Mesenchymal stem cell (in vitro differentiated cells and primary cell): ENCODE measurements at regions not wholly inside any gene's neighbourhood (a gene's known extent, or its start where the extent isn't known, plus 50 kb on each side); places are given as distances from the start of the nearest gene placed in this dataset.
"Not testable (repeated sequence)": the region's sequence is repeated elsewhere in the genome, so short reads cannot be mapped to it uniquely, and the experiment has no call there.

Experiments
- DNase-seq: peaks from one replicate; pipeline ENCODE4 v3.0.0-alpha.2; 2013
- H2AFZ ChIP-seq: one replicate; pipeline ENCODE4 v1.6.1; 2013; ENCODE audit warnings: low read depth, mild to moderate bottlenecking, control low read depth, inconsistent platforms, low read length, moderate library complexity
- H2AK5ac ChIP-seq: 2 replicates; pipeline ENCODE4 v1.6.1; 2013; ENCODE audit warnings: low read length, moderate library complexity, mild to moderate bottlenecking, inconsistent platforms; ENCODE audit not compliant: severe bottlenecking
- H2BK120ac ChIP-seq: one replicate; pipeline ENCODE4 v1.6.1; 2013; ENCODE audit warnings: low read depth, mild to moderate bottlenecking, inconsistent platforms, low read length, moderate library complexity
- H2BK12ac ChIP-seq, 2 experiments: one replicate each; pipeline ENCODE4 v1.6.1; 2013; ENCODE audit warnings: inconsistent platforms in 2 of 2, low read length in 2 of 2, mild to moderate bottlenecking in 2 of 2, moderate library complexity in 2 of 2, control low read depth in 1 of 2
- H2BK15ac ChIP-seq: one replicate; pipeline ENCODE4 v1.6.1; 2013; ENCODE audit warnings: mild to moderate bottlenecking, low read depth, inconsistent platforms; ENCODE audit not compliant: poor library complexity, severe bottlenecking
- H2BK5ac ChIP-seq: 2 replicates; pipeline ENCODE4 v1.6.1; 2013; ENCODE audit warnings: low read depth, mild to moderate bottlenecking, low read length, control low read depth, inconsistent platforms; ENCODE audit not compliant: poor library complexity, severe bottlenecking
- H3K14ac ChIP-seq, 2 experiments: one replicate each; pipeline ENCODE4 v1.6.1; 2013; ENCODE audit warnings: inconsistent platforms in 2 of 2, low read length in 2 of 2, control low read depth in 1 of 2, mild to moderate bottlenecking in 1 of 2, moderate library complexity in 1 of 2
- H3K18ac ChIP-seq, 2 experiments: one replicate each; pipeline ENCODE4 v1.6.1; 2013; ENCODE audit warnings: inconsistent platforms in 2 of 2, low read length in 2 of 2, control low read depth in 1 of 2, low read depth in 1 of 2, mild to moderate bottlenecking in 1 of 2
- H3K23ac ChIP-seq, 2 experiments: one replicate each; pipeline ENCODE4 v1.6.1; 2013; ENCODE audit warnings: inconsistent platforms in 2 of 2, low read length in 2 of 2, mild to moderate bottlenecking in 2 of 2, moderate library complexity in 2 of 2, control low read depth in 1 of 2
- H3K27ac ChIP-seq: 2 replicates; pipeline ENCODE4 v1.5.1; 2013; ENCODE audit warnings: mild to moderate bottlenecking, moderate library complexity, low read length, control low read depth, inconsistent platforms; ENCODE audit not compliant: poor library complexity, severe bottlenecking
- H3K27me3 ChIP-seq, 2 experiments: 2 replicates each; pipeline versions ENCODE4 v1.6.1 to v1.7.0; 2013; ENCODE audit warnings: low read length in 2 of 2, mild to moderate bottlenecking in 2 of 2, moderate library complexity in 2 of 2, control low read depth in 1 of 2, inconsistent platforms in 1 of 2; ENCODE audit not compliant: control insufficient read depth in 1 of 2, insufficient read depth in 1 of 2
- H3K36me3 ChIP-seq, 2 experiments: 2 replicates each; pipeline versions ENCODE4 v1.6.1 to v1.7.0; 2013; ENCODE audit warnings: low read length in 2 of 2, control low read depth in 1 of 2, inconsistent platforms in 1 of 2, low read depth in 1 of 2, mild to moderate bottlenecking in 1 of 2; ENCODE audit not compliant: insufficient read depth in 2 of 2, control insufficient read depth in 1 of 2
- H3K4ac ChIP-seq, 2 experiments: one replicate each; pipeline ENCODE4 v1.6.1; 2013; ENCODE audit warnings: inconsistent platforms in 2 of 2, low read length in 2 of 2, mild to moderate bottlenecking in 2 of 2, moderate library complexity in 2 of 2, control low read depth in 1 of 2, low read depth in 1 of 2
- H3K4me1 ChIP-seq: 2 replicates; pipeline ENCODE4 v1.6.1; 2013; ENCODE audit warnings: low read depth, low read length, control low read depth; ENCODE audit not compliant: control insufficient read depth, insufficient read depth
- H3K4me2 ChIP-seq: 2 replicates; pipeline ENCODE4 v1.6.1; 2013; ENCODE audit warnings: low read length, mild to moderate bottlenecking, inconsistent platforms; ENCODE audit not compliant: poor library complexity, severe bottlenecking
- H3K4me3 ChIP-seq, 2 experiments: 2 replicates each; pipeline versions ENCODE4 v1.5.1 to v1.7.0; 2013; ENCODE audit warnings: low read length in 2 of 2, mild to moderate bottlenecking in 2 of 2, control low read depth in 1 of 2, low read depth in 1 of 2; ENCODE audit not compliant: insufficient read depth in 1 of 2
- H3K79me1 ChIP-seq: replicated peaks from 2 replicates; pipeline ENCODE4 v1.6.1; 2013; ENCODE audit warnings: mild to moderate bottlenecking, control low read depth, low read length, inconsistent platforms; ENCODE audit not compliant: poor library complexity, severe bottlenecking
- H3K9ac ChIP-seq: 2 replicates; pipeline ENCODE4 v1.7.0; 2013; ENCODE audit warnings: mild to moderate bottlenecking, low read length, moderate library complexity
- H3K9me3 ChIP-seq: 2 replicates; pipeline ENCODE4 v1.7.0; 2013; ENCODE audit warnings: mild to moderate bottlenecking, low read length; ENCODE audit not compliant: control insufficient read depth
- H4K8ac ChIP-seq: one replicate; pipeline ENCODE4 v1.6.1; 2013; ENCODE audit warnings: inconsistent platforms, mild to moderate bottlenecking, low read length, moderate library complexity
- H4K91ac ChIP-seq: one replicate; pipeline ENCODE4 v1.6.1; 2013; ENCODE audit warnings: mild to moderate bottlenecking, low read length, inconsistent platforms
- WGBS: methylation state at CpG from one replicate; pipeline ENCODE4 v1.1.7; 2013; ENCODE audit warnings: mixed read lengths; 5-methylcytosine and 5-hydroxymethylcytosine counted together

- not testable (repeated sequence) for H3K4me3 ChIP-seq, H3K23ac ChIP-seq, H3K79me1 ChIP-seq, H4K91ac ChIP-seq, H4K8ac ChIP-seq, H3K4me1 ChIP-seq, H3K4ac ChIP-seq, H2BK120ac ChIP-seq, H3K27ac ChIP-seq, H3K4me2 ChIP-seq, H3K18ac ChIP-seq, H3K9me3 ChIP-seq, H2AK5ac ChIP-seq, H3K36me3 ChIP-seq, DNase-seq, H3K9ac ChIP-seq, H2AFZ ChIP-seq, H2BK12ac ChIP-seq, H3K27me3 ChIP-seq, H2BK5ac ChIP-seq, H2BK15ac ChIP-seq, H3K14ac ChIP-seq
- no CpG with 5 or more reads among the region's 3 CpGs for WGBS
Measured at GRCh38 chr16:29340235-29340634, 66.3 kb downstream of the NPIPB11 start.

DNA sequence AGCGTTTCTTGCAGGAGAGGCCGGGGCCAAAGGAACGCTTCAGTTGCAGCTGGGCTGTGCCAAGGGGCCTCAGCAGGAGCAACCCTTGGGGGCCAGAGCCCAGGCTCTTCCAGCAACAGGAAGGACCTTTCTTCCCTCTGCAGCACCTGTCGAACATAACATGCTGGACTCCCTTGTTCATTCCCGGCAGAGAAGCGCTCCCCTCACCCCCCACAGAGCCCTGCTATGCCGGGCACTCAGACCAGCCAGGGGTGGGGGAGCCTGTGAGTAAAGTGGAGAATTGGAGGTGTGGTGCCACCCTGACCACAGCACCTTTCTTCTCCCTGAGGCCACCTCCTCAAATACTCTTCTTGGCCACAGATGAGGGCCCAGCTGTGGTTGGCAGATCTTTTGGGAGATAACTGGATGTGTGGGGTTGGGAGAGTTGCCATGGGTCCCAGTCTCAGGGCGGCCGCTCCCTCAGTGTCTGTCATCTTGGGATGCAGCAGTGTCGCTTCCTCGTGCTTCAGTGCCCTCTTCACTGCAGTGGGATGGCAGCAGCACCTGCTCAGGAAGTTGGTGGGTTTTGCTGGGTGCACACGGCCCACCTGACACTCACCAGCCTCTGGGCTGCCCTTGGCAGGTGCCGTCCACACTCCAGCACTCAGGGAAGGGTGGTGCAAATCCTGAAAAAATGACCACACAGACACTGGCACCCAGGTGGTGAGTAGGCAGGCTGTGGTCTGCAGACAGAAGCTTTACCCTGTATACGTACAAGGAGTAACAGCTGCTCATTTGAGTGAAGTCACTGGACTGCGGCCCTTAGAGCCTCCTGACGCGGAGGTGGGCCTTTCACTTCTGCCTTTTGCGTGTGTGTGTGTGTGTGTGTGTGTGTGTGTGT lies 67.5 kb downstream of the NPIPB11 start:
- not testable (repeated sequence) for H3K4ac ChIP-seq, H3K4me1 ChIP-seq, H3K36me3 ChIP-seq, H2BK15ac ChIP-seq, H3K27me3 ChIP-seq, H3K27ac ChIP-seq, H2BK5ac ChIP-seq, H3K4me2 ChIP-seq, H3K14ac ChIP-seq, H4K91ac ChIP-seq, H2AFZ ChIP-seq, H3K9me3 ChIP-seq, H3K9ac ChIP-seq, H3K18ac ChIP-seq, H3K4me3 ChIP-seq, H2BK12ac ChIP-seq, H2BK120ac ChIP-seq, H4K8ac ChIP-seq, H3K23ac ChIP-seq, H3K79me1 ChIP-seq, H2AK5ac ChIP-seq, DNase-seq
- 91% methylated on average over 10 of the region's 18 CpGs for WGBS

- not testable (repeated sequence) for H2AK5ac ChIP-seq, H2BK15ac ChIP-seq, H2BK12ac ChIP-seq, H3K4me3 ChIP-seq, H4K8ac ChIP-seq, H2BK5ac ChIP-seq, H3K23ac ChIP-seq, H3K18ac ChIP-seq, H3K9me3 ChIP-seq, DNase-seq, H3K14ac ChIP-seq, H3K27ac ChIP-seq, H3K4ac ChIP-seq, H3K9ac ChIP-seq, H4K91ac ChIP-seq, H3K79me1 ChIP-seq, H3K36me3 ChIP-seq, H3K27me3 ChIP-seq, H2AFZ ChIP-seq, H3K4me1 ChIP-seq, H3K4me2 ChIP-seq, H2BK120ac ChIP-seq
- WGBS, result 95% methylated on average over 5 of the region's 18 CpGs
Measured at GRCh38 chr16:29337385-29337901, 69.1 kb downstream of the NPIPB11 start.

DNA sequence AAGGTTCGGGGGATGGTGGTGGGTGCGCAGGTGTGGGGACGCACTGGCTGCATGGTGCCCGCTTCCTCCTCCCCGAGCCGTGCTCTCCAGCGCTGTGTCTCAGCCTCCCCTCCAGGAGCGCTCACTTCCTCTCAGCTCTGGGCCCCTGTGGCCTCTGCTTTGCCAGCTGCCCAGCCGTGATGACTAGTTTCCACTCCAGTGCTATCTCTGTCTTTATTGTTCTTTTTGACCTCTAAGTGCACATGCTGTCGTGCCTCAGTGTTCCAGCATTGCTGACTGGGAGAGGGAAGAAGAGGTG lies 71.0 kb downstream of the NPIPB11 start:
- not testable (repeated sequence) for H3K14ac ChIP-seq, H3K79me1 ChIP-seq, H2BK15ac ChIP-seq, DNase-seq, H2BK12ac ChIP-seq, H3K9me3 ChIP-seq, H2AFZ ChIP-seq, H2AK5ac ChIP-seq, H3K27me3 ChIP-seq, H3K9ac ChIP-seq, H3K4me3 ChIP-seq, H3K36me3 ChIP-seq, H3K4me1 ChIP-seq, H3K27ac ChIP-seq, H4K8ac ChIP-seq, H3K4ac ChIP-seq, H4K91ac ChIP-seq, H3K18ac ChIP-seq, H3K23ac ChIP-seq, H2BK120ac ChIP-seq, H3K4me2 ChIP-seq, H2BK5ac ChIP-seq
- 85% methylated on average over 5 of the region's 10 CpGs for WGBS
